ENCODE measurements at regions not wholly inside any gene's neighbourhood (a gene's known extent, or its start where the extent isn't known, plus 50 kb on each side); places are given as distances from the start of the nearest gene placed in this dataset.

DNA sequence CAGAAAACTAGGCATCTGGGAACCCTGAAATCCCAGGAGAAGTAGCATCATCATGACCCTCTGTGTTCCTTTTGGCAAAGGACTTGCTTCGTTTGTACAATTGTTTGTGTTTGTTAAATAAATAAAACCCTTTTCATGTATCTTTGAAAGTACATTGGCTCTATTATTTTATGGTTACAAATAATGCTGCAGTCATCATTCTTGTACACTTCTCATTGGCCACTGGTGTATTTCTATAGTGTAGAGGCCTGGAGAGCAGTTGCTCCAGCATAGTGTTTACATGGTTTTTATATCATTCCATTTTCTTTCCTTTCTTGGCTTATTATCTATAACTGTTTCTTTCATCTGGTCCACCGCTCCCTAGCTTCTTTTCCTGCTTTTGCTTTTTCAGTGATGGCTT is 253.3 kb downstream of the FAM72C start:
- no peak for TF ChIP-seq POLR2A (IDR thresholded peaks at IDR 0.05)
- TF ChIP-seq, protein P1, sequence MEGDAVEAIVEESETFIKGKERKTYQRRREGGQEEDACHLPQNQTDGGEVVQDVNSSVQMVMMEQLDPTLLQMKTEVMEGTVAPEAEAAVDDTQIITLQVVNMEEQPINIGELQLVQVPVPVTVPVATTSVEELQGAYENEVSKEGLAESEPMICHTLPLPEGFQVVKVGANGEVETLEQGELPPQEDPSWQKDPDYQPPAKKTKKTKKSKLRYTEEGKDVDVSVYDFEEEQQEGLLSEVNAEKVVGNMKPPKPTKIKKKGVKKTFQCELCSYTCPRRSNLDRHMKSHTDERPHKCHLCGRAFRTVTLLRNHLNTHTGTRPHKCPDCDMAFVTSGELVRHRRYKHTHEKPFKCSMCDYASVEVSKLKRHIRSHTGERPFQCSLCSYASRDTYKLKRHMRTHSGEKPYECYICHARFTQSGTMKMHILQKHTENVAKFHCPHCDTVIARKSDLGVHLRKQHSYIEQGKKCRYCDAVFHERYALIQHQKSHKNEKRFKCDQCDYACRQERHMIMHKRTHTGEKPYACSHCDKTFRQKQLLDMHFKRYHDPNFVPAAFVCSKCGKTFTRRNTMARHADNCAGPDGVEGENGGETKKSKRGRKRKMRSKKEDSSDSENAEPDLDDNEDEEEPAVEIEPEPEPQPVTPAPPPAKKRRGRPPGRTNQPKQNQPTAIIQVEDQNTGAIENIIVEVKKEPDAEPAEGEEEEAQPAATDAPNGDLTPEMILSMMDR (IDR thresholded peaks at IDR 0.05 in 4 of 5, conservative IDR thresholded peaks at IDR 0.05 in 1 of 5), result no peak

All from gastrocnemius medialis (tissue), 4 donors.